GM21515 (cell line): ENCODE measurements at regions not wholly inside any gene's neighbourhood (a gene's known extent, or its start where the extent isn't known, plus 50 kb on each side); places are given as distances from the start of the nearest gene placed in this dataset.
A peak's percentile ranks its signal among the peaks of the same experiment; 100 is the strongest.

Experiments used
- ATAC-seq: cut with Tn5 transposase; IDR thresholded peaks from one replicate; pipeline ENCODE4 v1.9.1; 2021; ENCODE audit not compliant: unreplicated experiment

GRCh38 chr6:6836609-6837406 lies 248.3 kb downstream of the LY86 start:
- no peak for ATAC-seq

DNA sequence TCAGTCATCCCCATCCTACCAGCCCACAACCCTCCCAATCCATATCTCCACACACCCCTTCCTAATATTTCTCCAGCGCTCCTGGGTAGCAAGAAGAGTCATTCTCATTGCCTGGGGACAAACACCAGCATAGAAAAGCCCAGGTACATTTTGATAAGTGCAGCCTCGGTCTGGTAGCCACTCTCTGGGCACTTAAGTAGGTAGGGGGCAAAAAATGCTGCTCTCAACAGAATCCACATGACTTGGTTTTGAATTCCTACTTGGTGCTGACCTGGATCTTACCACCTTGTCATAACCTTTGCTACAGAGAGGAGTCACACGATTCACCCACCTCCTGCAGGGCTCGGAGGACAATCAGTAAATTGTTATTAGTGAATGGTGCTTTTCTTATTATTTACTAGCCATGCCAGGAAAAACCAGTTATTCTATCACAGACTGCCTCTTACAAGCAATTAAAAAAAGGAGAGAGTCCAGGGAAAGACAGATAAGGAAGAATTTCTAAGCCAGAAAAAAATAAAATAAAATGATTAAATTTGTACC lies 249.1 kb downstream of the LY86 start:
- ATAC-seq, result no peak

DNA sequence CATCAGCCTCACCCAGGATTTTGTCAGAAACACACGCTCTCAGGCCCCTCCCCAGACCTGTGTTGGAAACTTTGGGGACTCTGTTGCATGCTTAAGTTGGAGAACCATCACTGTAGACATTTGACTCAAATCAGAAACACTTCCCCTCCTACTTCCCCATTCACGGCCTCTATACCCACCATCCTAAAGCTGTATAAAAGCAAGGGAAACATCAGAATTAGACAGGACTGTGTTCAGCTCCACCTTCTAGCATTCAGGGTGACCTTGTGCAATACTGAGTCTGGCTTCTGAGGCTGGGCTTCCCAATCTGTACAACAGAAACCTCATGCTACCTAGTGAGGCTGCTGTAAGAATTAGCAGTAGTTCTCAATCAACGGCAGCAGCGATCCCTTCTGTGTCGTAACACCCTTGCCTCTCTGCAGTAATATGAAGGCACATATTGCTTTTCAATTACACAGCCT lies 252.3 kb downstream of the LY86 start:
- ATAC-seq, result peak; percentile 77

GRCh38 chr6:6841571-6841970 lies 253.1 kb downstream of the LY86 start:
- ATAC-seq, result no peak

- no peak for ATAC-seq
These were observed 253.8 kb downstream of the LY86 start for GRCh38 chr6:6842291-6842690.

GRCh38 chr6:6843057-6843627 lies 254.6 kb downstream of the LY86 start:
- no peak for ATAC-seq

DNA sequence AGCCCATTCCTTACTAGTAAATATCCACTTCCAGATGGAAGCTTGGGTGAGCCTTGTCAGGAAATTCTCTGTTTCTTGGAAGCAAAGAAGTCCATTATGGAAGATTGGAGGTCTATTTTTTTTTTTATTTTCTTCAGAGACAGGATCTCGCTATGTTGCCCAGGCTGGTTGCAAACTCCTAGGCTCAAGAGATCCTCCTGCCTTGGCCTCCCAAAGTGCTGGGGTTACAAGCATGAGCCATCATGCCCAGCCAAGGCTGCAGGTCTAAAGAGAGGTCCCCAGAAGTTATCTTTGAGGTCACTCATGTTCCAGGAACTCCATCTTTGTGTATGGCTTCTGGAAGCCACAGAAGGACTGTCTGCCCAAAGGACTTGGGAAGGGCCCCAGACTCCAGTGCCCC lies 255.3 kb downstream of the LY86 start:
- ATAC-seq, result no peak

- ATAC-seq, result no peak
These were observed 256.0 kb downstream of the LY86 start for GRCh38 chr6:6844530-6844929.

- no peak for ATAC-seq
These were observed 257.1 kb downstream of the LY86 start for GRCh38 chr6:6845603-6846002.

DNA sequence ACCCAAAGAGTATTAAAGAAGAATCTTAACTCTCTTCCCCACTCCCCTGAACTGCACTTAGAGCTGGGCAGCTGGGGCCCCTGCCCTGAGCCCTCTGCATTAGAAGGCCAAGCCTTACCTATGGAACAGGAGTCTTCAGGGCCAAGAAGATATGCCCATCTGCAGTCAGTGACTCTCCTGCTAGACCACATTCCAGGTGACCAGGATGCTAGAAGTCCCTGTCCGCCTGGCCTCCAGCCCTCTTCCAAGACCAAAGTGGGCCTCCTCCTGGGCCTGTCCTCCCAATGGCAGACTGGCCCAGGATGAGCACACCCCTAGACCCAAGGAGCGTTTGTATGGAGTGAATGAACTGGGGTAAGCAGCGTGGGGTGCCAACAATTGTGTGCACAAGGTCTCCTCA lies 259.1 kb downstream of the LY86 start:
- no peak for ATAC-seq

DNA sequence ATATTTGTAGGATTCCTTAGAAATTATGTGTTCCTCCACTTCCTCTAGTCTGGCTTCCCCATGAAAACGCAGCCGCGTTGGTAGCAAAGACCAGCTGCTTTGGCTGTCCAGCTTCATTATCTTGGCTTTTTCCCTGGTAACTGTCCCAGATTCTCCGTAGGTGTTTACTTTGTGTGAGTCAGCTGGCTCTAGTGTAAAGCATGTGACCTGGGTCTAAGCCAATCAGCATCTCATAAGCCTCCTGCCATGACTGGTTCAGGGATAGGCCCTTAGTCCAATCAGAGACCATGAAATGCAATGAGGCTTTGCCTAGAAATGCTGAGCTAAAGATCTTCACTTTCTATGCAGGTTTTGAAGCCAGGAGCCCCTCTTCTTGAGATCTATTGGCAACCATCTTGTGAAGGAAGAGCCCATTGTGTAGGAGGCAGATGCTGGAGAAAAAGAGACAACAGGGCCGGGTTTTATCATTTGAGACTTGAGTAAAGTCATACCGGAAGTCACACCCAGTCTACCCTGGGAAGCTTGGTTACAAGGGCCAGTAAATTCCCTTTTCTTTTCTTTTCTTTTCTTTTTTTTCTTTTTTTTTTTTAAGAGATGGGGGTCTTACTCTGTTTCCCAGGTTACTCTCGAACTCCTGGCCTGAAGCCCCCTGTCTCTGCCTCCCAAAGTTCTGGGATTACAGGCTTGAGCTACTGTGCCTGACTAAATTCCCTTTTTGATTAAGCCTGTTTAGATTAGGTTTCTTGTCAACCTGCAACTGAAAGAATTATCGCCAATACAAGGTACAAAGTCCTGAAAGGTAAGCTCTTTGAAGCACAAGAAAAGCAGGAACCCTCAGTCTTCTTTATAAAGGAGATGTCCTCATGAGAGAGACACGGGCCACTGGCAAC lies 256.5 kb upstream of the RREB1 start:
- no peak for ATAC-seq

DNA sequence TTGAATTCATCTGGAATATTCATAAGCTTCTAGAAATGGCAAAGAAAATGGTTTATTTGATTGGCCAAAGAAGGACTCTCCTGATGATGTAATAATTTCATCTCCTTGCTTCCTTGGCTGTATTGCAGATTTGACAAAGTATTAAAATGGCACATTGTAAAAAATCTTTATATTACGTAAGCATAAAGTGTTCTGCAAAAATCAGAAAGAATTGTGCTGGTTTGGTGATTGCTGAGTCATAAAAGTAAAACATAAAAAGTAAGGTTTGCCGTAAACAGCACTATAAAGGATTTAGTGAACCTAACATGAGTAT lies 255.9 kb upstream of the RREB1 start:
- ATAC-seq, result no peak

DNA sequence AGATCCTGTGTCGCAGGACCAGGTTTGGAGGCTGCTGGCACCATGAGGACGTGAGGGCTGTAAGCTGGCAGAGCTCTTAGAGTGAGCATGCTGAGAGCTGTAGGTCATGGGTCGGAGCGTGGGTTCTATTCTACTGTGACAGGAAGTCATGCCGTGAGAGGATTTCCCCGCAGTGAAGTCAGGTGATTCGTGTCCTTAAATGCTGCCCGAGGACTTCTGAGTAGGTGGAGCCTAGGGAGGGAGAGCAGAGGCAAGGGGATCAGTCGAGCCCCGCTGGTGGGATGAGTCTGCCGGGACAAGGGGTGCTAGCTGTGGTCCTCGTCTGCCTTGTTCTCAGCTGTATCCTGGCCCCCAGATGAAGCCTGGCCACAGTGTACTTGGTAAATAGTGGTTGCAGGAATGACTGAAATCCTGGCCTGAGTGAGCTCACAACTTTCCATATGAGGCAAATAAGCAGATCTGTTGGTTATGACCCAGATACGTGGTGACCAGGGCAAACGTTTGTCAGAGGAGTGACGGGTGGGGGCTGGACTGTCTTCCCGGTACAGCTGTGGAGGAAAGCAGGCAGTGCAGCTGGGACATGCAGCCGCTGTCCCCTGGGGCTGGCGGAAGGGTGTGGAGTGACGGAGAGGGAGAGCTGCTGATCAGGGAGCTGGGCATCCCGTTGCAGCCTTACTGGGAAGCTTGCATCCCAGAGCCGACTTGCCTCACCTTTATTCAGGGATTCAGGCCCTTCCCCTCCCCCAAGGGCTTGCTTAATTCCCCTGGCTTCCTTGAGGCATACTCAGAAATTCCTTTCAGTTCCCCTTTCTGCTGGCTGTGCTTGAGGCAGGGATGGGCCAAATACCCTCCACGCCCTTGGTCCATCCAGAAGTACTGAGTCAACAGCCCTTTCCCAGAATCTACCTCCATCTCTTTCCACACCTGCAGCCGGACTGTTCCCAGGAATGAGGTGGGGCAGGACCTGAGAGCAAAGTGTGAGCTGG lies 250.9 kb upstream of the RREB1 start:
- peak; percentile 73 for ATAC-seq

GRCh38 chr6:6857528-6857927 lies 250.2 kb upstream of the RREB1 start:
- ATAC-seq, result no peak

DNA sequence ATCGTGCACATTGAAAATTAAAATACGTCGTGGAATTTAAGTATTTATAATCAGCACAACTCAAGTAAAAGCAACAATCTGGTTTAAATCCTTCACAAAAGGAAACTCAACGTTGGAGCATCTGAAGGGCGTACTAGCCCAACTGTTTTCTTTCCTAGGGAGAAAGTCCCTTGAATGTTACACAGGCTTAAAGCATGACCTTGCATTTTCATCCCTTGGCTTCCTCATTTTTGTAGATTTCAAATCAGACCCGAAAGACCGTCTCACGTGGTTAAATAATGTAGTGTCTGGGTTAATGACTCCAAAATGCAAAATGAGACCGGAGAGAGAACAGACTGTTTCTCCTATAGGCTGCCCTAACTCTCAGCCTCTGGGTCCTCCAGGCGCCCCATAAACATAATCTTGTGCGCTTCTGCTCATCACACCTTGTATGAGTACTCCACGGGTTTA lies 249.2 kb upstream of the RREB1 start:
- no peak for ATAC-seq

DNA sequence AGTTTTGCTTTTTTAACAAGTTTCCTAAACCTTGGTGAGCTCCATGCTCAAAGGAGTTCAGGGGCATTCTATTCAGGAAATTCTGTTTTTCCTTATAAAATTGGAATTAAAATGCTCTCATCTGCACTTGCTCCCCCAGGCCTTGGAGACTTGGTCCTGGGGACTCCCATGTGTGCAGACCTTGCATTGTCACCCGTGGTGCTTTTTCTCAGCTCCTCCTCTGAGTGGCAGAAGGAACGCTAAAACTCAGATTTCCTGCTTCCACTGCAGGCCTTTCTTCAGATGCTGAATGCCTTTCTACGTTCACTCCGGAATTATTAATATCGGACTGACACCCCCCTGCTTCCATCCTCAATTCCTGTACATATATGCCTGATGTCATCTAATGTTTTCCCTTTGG lies 248.7 kb upstream of the RREB1 start:
- no peak for ATAC-seq

GRCh38 chr6:6859722-6860121 lies 248.0 kb upstream of the RREB1 start:
- no peak for ATAC-seq

DNA sequence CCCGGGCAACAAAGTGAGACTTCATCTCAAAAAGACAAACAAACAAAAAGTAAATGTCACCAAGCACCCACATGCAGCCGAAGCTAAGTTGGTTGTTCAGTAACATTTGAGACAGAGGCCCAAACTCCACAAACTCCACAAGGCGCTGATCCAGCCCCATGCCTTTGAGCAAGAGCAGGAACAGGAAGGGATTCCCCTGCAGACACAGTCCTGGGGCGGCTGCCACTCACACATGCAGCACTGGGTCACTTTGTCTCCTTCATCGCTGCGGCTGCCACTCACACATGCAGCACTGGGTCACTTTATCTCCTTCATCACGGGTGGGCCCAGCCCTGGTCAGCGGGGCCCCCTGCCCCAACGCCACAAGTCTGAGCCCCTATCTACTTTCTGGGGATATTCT lies 246.9 kb upstream of the RREB1 start:
- no peak for ATAC-seq

GRCh38 chr6:6861351-6861894 lies 246.3 kb upstream of the RREB1 start:
- ATAC-seq, result no peak

DNA sequence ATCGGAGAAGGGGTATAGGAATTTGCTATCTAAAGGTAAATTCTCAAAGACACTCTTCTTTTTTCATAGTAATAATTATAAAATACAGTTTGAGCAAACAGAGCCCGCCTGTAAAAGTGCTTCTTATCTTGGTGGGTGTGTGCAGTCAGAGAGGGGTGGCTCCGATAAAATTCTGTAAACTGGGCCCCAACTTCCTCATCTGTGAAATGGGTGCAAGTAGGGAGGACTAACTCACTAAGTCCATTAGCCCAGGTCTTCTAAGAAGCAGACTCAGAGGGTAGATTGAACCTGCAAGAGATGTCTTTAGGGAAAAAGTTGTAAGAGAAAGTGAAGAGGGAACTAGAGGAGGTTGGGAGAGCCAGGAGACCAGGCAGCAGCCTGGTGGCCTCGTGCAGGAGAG lies 245.8 kb upstream of the RREB1 start:
- no peak for ATAC-seq
